GM23338 (cell line): ENCODE measurements at regions not wholly inside any gene's neighbourhood (a gene's known extent, or its start where the extent isn't known, plus 50 kb on each side); places are given as distances from the start of the nearest gene placed in this dataset.

Source experiments
- CREB1 ChIP-seq: fragments of 250-450 bp; sonication (Bioruptor Pico); IDR thresholded peaks from 2 replicates; pipeline ENCODE4 v1.5.0; 2020; ENCODE audit warnings: low read depth, mild to moderate bottlenecking, moderate library complexity
- EZH2 ChIP-seq: fragments of 200-600 bp; sonication (generic); IDR thresholded peaks from one replicate; pipeline ENCODE4 v1.8.0; 2017; ENCODE audit warnings: antibody characterized with exemption, mild to moderate bottlenecking, low read depth; ENCODE audit not compliant: unreplicated experiment
- EZH2phosphoT487 ChIP-seq: fragments of 200-600 bp; sonication (generic); IDR thresholded peaks from one replicate; pipeline ENCODE4 v1.8.1; 2018; ENCODE audit warnings: antibody characterized with exemption; ENCODE audit not compliant: unreplicated experiment
- JUNB ChIP-seq: IDR thresholded peaks from one replicate; pipeline ENCODE4 v1.6.1; 2016; ENCODE audit warnings: antibody characterized with exemption; ENCODE audit not compliant: unreplicated experiment
- POLR2AphosphoS5 ChIP-seq: IDR thresholded peaks from 2 replicates; pipeline ENCODE4 v1.6.1; 2016; ENCODE audit warnings: antibody characterized with exemption, low read depth
- STAT1 ChIP-seq: IDR thresholded peaks from one replicate; pipeline ENCODE4 v1.6.1; 2016; ENCODE audit warnings: antibody characterized with exemption; ENCODE audit not compliant: unreplicated experiment
- ZNF114 ChIP-seq: fragments of 250-450 bp; sonication (Bioruptor Pico); IDR thresholded peaks from 2 replicates; pipeline ENCODE4 v1.5.0; 2020; ENCODE audit warnings: mild to moderate bottlenecking, moderate library complexity
- TF ChIP-seq, protein P1 (sequence below), 2 experiments: fragments of 200-600 bp in 1 of 2; sonication (generic) in 1 of 2; conservative IDR thresholded peaks; 2 replicates each; pipeline versions ENCODE4 v1.5.1 to v1.6.1; 2016 to 2017; ENCODE audit warnings: antibody characterized with exemption in 2 of 2, low read depth in 2 of 2, mild to moderate bottlenecking in 2 of 2, moderate library complexity in 1 of 2
- TF ChIP-seq, protein P2 (sequence below): IDR thresholded peaks from one replicate; pipeline ENCODE4 v1.6.1; 2018; ENCODE audit warnings: antibody characterized with exemption; ENCODE audit not compliant: unreplicated experiment
- TF ChIP-seq, protein P3 (sequence below): IDR thresholded peaks from 2 replicates; pipeline ENCODE4 v1.6.1; 2016; ENCODE audit warnings: antibody characterized with exemption

DNA sequence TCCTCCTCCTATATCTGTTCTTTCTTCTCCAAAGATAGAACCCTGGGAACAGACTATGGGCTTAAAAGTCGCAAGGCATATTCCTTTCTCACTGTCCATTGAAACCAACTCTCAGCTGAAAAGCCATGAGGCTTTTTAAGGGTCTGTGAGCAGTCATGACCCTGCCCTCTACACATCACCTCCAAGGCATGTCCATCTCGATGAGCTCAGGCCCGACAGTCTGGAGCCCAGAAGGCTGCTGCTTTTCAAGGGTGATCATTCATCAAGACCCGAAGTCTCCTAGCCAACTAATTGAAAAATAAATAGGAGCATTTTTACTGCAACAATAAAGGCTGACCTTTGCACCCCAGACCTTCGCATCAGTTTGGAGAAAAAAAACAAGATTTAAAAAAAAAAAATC, 378.8 kb upstream of the NRSN1 start:
- TF ChIP-seq, protein P1, sequence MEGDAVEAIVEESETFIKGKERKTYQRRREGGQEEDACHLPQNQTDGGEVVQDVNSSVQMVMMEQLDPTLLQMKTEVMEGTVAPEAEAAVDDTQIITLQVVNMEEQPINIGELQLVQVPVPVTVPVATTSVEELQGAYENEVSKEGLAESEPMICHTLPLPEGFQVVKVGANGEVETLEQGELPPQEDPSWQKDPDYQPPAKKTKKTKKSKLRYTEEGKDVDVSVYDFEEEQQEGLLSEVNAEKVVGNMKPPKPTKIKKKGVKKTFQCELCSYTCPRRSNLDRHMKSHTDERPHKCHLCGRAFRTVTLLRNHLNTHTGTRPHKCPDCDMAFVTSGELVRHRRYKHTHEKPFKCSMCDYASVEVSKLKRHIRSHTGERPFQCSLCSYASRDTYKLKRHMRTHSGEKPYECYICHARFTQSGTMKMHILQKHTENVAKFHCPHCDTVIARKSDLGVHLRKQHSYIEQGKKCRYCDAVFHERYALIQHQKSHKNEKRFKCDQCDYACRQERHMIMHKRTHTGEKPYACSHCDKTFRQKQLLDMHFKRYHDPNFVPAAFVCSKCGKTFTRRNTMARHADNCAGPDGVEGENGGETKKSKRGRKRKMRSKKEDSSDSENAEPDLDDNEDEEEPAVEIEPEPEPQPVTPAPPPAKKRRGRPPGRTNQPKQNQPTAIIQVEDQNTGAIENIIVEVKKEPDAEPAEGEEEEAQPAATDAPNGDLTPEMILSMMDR (conservative IDR thresholded peaks at IDR 0.05; ENCODE audit: low read depth in 2 of 2): no peak
- TF ChIP-seq POLR2AphosphoS5: no peak
- no peak for TF ChIP-seq EZH2phosphoT487
- no peak for TF ChIP-seq EZH2
- TF ChIP-seq JUNB: no peak
- TF ChIP-seq CREB1 (CRISPR knock-in tag): no peak
- TF ChIP-seq, protein P2, sequence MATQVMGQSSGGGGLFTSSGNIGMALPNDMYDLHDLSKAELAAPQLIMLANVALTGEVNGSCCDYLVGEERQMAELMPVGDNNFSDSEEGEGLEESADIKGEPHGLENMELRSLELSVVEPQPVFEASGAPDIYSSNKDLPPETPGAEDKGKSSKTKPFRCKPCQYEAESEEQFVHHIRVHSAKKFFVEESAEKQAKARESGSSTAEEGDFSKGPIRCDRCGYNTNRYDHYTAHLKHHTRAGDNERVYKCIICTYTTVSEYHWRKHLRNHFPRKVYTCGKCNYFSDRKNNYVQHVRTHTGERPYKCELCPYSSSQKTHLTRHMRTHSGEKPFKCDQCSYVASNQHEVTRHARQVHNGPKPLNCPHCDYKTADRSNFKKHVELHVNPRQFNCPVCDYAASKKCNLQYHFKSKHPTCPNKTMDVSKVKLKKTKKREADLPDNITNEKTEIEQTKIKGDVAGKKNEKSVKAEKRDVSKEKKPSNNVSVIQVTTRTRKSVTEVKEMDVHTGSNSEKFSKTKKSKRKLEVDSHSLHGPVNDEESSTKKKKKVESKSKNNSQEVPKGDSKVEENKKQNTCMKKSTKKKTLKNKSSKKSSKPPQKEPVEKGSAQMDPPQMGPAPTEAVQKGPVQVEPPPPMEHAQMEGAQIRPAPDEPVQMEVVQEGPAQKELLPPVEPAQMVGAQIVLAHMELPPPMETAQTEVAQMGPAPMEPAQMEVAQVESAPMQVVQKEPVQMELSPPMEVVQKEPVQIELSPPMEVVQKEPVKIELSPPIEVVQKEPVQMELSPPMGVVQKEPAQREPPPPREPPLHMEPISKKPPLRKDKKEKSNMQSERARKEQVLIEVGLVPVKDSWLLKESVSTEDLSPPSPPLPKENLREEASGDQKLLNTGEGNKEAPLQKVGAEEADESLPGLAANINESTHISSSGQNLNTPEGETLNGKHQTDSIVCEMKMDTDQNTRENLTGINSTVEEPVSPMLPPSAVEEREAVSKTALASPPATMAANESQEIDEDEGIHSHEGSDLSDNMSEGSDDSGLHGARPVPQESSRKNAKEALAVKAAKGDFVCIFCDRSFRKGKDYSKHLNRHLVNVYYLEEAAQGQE: no peak
- no peak for TF ChIP-seq ZNF114 (CRISPR knock-in tag)
- TF ChIP-seq, protein P3, sequence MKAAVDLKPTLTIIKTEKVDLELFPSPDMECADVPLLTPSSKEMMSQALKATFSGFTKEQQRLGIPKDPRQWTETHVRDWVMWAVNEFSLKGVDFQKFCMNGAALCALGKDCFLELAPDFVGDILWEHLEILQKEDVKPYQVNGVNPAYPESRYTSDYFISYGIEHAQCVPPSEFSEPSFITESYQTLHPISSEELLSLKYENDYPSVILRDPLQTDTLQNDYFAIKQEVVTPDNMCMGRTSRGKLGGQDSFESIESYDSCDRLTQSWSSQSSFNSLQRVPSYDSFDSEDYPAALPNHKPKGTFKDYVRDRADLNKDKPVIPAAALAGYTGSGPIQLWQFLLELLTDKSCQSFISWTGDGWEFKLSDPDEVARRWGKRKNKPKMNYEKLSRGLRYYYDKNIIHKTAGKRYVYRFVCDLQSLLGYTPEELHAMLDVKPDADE: no peak
- TF ChIP-seq STAT1: no peak
